Epidermal melanocyte (primary cell): ENCODE measurements at regions not wholly inside any gene's neighbourhood (a gene's known extent, or its start where the extent isn't known, plus 50 kb on each side); places are given as distances from the start of the nearest gene placed in this dataset.

Experiments used
- DNase-seq: peaks from one replicate; pipeline ENCODE4 v3.0.0; 2011; ENCODE audit warnings: low spot score; ENCODE audit not compliant: insufficient read length

- DNase-seq = no peak
Measured at GRCh38 chr7:25659841-25660240, 431.6 kb upstream of the NPVF start.

GRCh38 chr7:25662841-25663800, 434.8 kb upstream of the NPVF start:
- DNase-seq = no peak

- DNase-seq = no peak
Measured at GRCh38 chr7:25663877-25664276, 435.6 kb upstream of the NPVF start.

- DNase-seq = no peak
Measured at GRCh38 chr7:25664593-25664992, 436.3 kb upstream of the NPVF start.

- no peak for DNase-seq
Measured at GRCh38 chr7:25665374-25665773, 437.1 kb upstream of the NPVF start.

- DNase-seq = no peak
Measured at GRCh38 chr7:25665903-25666670, 437.8 kb upstream of the NPVF start.

- no peak for DNase-seq
Measured at GRCh38 chr7:25666671-25667060, 438.4 kb upstream of the NPVF start.

- no peak for DNase-seq
Measured at GRCh38 chr7:25669281-25669781, 441.0 kb upstream of the NPVF start.

- no peak for DNase-seq
Measured at GRCh38 chr7:25669961-25670841, 441.9 kb upstream of the NPVF start.

- no peak for DNase-seq
Measured at GRCh38 chr7:25671111-25671510, 442.8 kb upstream of the NPVF start.

GRCh38 chr7:25672496-25672895, 444.2 kb upstream of the NPVF start:
- DNase-seq = peak; percentile 44

GRCh38 chr7:25675789-25676474, 447.6 kb upstream of the NPVF start:
- DNase-seq = no peak

GRCh38 chr7:25677595-25677994, 449.3 kb upstream of the NPVF start:
- no peak for DNase-seq

- DNase-seq = no peak
Measured at GRCh38 chr7:25678215-25678614, 449.9 kb upstream of the NPVF start.

- DNase-seq = no peak
Measured at GRCh38 chr7:25680636-25681035, 452.4 kb upstream of the NPVF start.

GRCh38 chr7:25684360-25684759, 456.1 kb upstream of the NPVF start:
- DNase-seq = no peak

GRCh38 chr7:25686493-25686892, 458.2 kb upstream of the NPVF start:
- no peak for DNase-seq

- no peak for DNase-seq
Measured at GRCh38 chr7:25694211-25694610, 457.8 kb upstream of the NFE2L3 start.

GRCh38 chr7:25694699-25695098, 457.3 kb upstream of the NFE2L3 start:
- DNase-seq = no peak

- no peak for DNase-seq
Measured at GRCh38 chr7:25696571-25696970, 455.4 kb upstream of the NFE2L3 start.
